Keratinocyte (primary cell): ENCODE measurements at regions not wholly inside any gene's neighbourhood (a gene's known extent, or its start where the extent isn't known, plus 50 kb on each side); places are given as distances from the start of the nearest gene placed in this dataset.

Source experiments
- DNase-seq: peaks from one replicate; pipeline ENCODE4 v3.0.0-alpha.2; 2011; ENCODE audit warnings: low read depth, missing footprints, low spot score
- FAIRE-seq: peaks from 2 replicates; lab custom pipeline; 2011; peaks lifted over from hg19 to GRCh38; lab: Jason Lieb, UNC
- H2AFZ ChIP-seq: 2 replicates; pipeline ENCODE4 v1.6.0; 2012; ENCODE audit warnings: low read length, control low read depth, inconsistent platforms; ENCODE audit not compliant: control insufficient read depth
- H3K27ac ChIP-seq: 2 replicates; pipeline ENCODE4 v1.5.1; 2011; ENCODE audit warnings: low read length; ENCODE audit not compliant: control insufficient read depth, insufficient read depth
- H3K27me3 ChIP-seq: 3 replicates; pipeline ENCODE4 v1.6.0; 2011; ENCODE audit warnings: low read length; ENCODE audit not compliant: control insufficient read depth, insufficient read depth; ENCODE audit errors: extremely low read depth
- H3K36me3 ChIP-seq, 2 experiments: 2 replicates in 1 of 2; 3 replicates in 1 of 2; pipeline ENCODE4 v1.5.1; 2011; ENCODE audit warnings: low read length in 2 of 2, mild to moderate bottlenecking in 1 of 2; ENCODE audit not compliant: control insufficient read depth in 2 of 2, insufficient read depth in 2 of 2; ENCODE audit errors: extremely low read depth in 1 of 2
- H3K4me1 ChIP-seq: 3 replicates; pipeline ENCODE4 v1.5.1; 2011; ENCODE audit warnings: low read length; ENCODE audit not compliant: control insufficient read depth, insufficient read depth; ENCODE audit errors: extremely low read depth
- H3K4me2 ChIP-seq: 3 replicates; pipeline ENCODE4 v1.6.0; 2011; ENCODE audit warnings: low read depth, low read length; ENCODE audit not compliant: control insufficient read depth, insufficient read depth; ENCODE audit errors: extremely low read depth
- H3K4me3 ChIP-seq, 3 experiments: fragments of 200-600 bp in 1 of 3; sonication (generic) in 1 of 3; 2 replicates in 2 of 3; 3 replicates in 1 of 3; pipeline ENCODE4 v1.5.1; 2011 to 2016; ENCODE audit warnings: low read length in 3 of 3, mild to moderate bottlenecking in 3 of 3, control low read depth in 2 of 3, inconsistent platforms in 1 of 3, low read depth in 1 of 3, mixed read lengths in 1 of 3, mixed run types in 1 of 3, moderate library complexity in 1 of 3; ENCODE audit not compliant: control insufficient read depth in 2 of 3, insufficient read depth in 2 of 3; ENCODE audit errors: extremely low read depth in 1 of 3
- H3K79me2 ChIP-seq: 2 replicates; pipeline ENCODE4 v1.6.0; 2012; ENCODE audit warnings: low read length; ENCODE audit not compliant: control insufficient read depth, insufficient read depth
- H3K9ac ChIP-seq: 3 replicates; pipeline ENCODE4 v1.6.0; 2011; ENCODE audit warnings: low read length; ENCODE audit not compliant: control insufficient read depth, insufficient read depth; ENCODE audit errors: extremely low read depth
- H3K9me1 ChIP-seq: 3 replicates; pipeline ENCODE4 v1.6.0; 2011; ENCODE audit warnings: low read length; ENCODE audit not compliant: control insufficient read depth, insufficient read depth; ENCODE audit errors: extremely low read depth
- H3K9me3 ChIP-seq: 2 replicates; pipeline ENCODE4 v1.5.1; 2012; ENCODE audit warnings: low read depth, low read length; ENCODE audit not compliant: control insufficient read depth
- H4K20me1 ChIP-seq: 3 replicates; pipeline ENCODE4 v1.6.0; 2011; ENCODE audit warnings: low read length; ENCODE audit not compliant: control insufficient read depth, insufficient read depth; ENCODE audit errors: extremely low read depth
- CTCF ChIP-seq, 3 experiments: IDR thresholded peaks in 1 of 3; conservative IDR thresholded peaks in 1 of 3; optimal IDR thresholded peaks in 1 of 3; 2 replicates in 2 of 3; 3 replicates in 1 of 3; pipeline versions ENCODE3 to v1.5.1; 2011; ENCODE audit warnings: low read length in 3 of 3, mild to moderate bottlenecking in 3 of 3, moderate library complexity in 2 of 3, control low read depth in 1 of 3, inconsistent platforms in 1 of 3; ENCODE audit not compliant: insufficient read depth in 2 of 3; ENCODE audit errors: extremely low read depth in 1 of 3
- EZH2 ChIP-seq: IDR thresholded peaks from one replicate; pipeline ENCODE4 v1.6.1; 2012; ENCODE audit warnings: inconsistent platforms, mild to moderate bottlenecking, low read length, moderate library complexity
- dilution Hi-C: fragments of 300-500 bp; cut with MboI; formaldehyde crosslinking; loops from one replicate; pipeline ENCODE4 v1.7.0; 2020; ENCODE audit warnings: low sequenced_read_pairs; ENCODE audit not compliant: extremely low pct_ligation_motif_present

GRCh38 chr20:53706008-53706465 is 112.4 kb upstream of the ZNF217 start:
- no peaks in the 10 kb centered on the region for H3K9me1 ChIP-seq
- H3K27me3 ChIP-seq, result no peaks in the 10 kb centered on the region
- H3K4me1 ChIP-seq, result no peaks in the 10 kb centered on the region
- dilution Hi-C loops, result no loop called here
- no peaks in the 10 kb centered on the region for H3K36me3 ChIP-seq
- no peaks in the 10 kb centered on the region for H4K20me1 ChIP-seq
- no peak overlapping the region for H3K4me3 ChIP-seq
- H3K9ac ChIP-seq, result no peak overlapping the region
- H3K4me2 ChIP-seq, result no peak overlapping the region
- peak overlapping the region; percentile 3 for H2AFZ ChIP-seq
- H3K79me2 ChIP-seq, result no peaks in the 10 kb centered on the region
- H3K9me3 ChIP-seq, result no peaks in the 10 kb centered on the region
- H3K27ac ChIP-seq, result no peak overlapping the region
- no peak for DNase-seq
- no peak for TF ChIP-seq CTCF (optimal IDR thresholded peaks at IDR 0.05 in 1 of 3, IDR thresholded peaks at IDR 0.05 in 1 of 3, conservative IDR thresholded peaks at IDR 0.05 in 1 of 3; ENCODE audit: extremely low read depth in 1 of 3, insufficient read depth in 2 of 3, low read length in 3 of 3)
- TF ChIP-seq EZH2, result no peak
- no peak for FAIRE-seq

GRCh38 chr20:53702617-53703016 is 109.0 kb upstream of the ZNF217 start:
- H3K36me3 ChIP-seq, result no peaks in the 10 kb centered on the region
- H3K9me3 ChIP-seq, result no peaks in the 10 kb centered on the region
- dilution Hi-C loops, result no loop called here
- H3K79me2 ChIP-seq, result no peaks in the 10 kb centered on the region
- no peaks in the 10 kb centered on the region for H4K20me1 ChIP-seq
- H3K9me1 ChIP-seq, result no peaks in the 10 kb centered on the region
- no peaks in the 10 kb centered on the region for H3K27me3 ChIP-seq
- H2AFZ ChIP-seq, result no peak overlapping the region
- no peak overlapping the region for H3K4me2 ChIP-seq
- no peak overlapping the region for H3K4me3 ChIP-seq
- no peak for TF ChIP-seq EZH2
- TF ChIP-seq CTCF (optimal IDR thresholded peaks at IDR 0.05 in 1 of 3, IDR thresholded peaks at IDR 0.05 in 1 of 3, conservative IDR thresholded peaks at IDR 0.05 in 1 of 3; ENCODE audit: extremely low read depth in 1 of 3, insufficient read depth in 2 of 3, low read length in 3 of 3), result no peak
- H3K27ac ChIP-seq, result no peak overlapping the region
- FAIRE-seq (no peak), DNase-seq (no peak)
- no peaks in the 10 kb centered on the region for H3K4me1 ChIP-seq
- H3K9ac ChIP-seq, result no peak overlapping the region
